ENCODE measurements at regions not wholly inside any gene's neighbourhood (a gene's known extent, or its start where the extent isn't known, plus 50 kb on each side); places are given as distances from the start of the nearest gene placed in this dataset.

GRCh38 chr16:17683281-17683680 lies 212.5 kb upstream of the XYLT1 start:
- TF ChIP-seq CTCF (IDR thresholded peaks at IDR 0.05) (no peak), POLR2A (IDR thresholded peaks at IDR 0.05) (no peak)

All from breast epithelium (tissue), 3 donors.